GM12878 (cell line): ENCODE measurements at regions not wholly inside any gene's neighbourhood (a gene's known extent, or its start where the extent isn't known, plus 50 kb on each side); places are given as distances from the start of the nearest gene placed in this dataset.

Experiments
- ATAC-seq: fragments of 200-7000 bp; cut with Tn5 transposase; 3 replicates; pipeline ENCODE4 v1.9.1; 2020; ENCODE audit warnings: mild to moderate bottlenecking, moderate library complexity
- BruUV-seq: library from RNA; stranded (reverse); fragments of 400-500 nt; replicated peaks from 2 replicates; lab custom pipeline; 2021; lab: Mats Ljungman, UMichigan
- CTCF ChIA-PET: fragments of 300-600 bp; sonication (Branson Sonifier 250); formaldehyde crosslinking; extraction: SDS; loops from one replicate; lab custom pipeline; 2021; ENCODE audit warnings: inconsistent platforms; lab: Yijun Ruan, JAX
- POLR2A ChIA-PET: fragments of 350-600 bp; formaldehyde crosslinking; extraction: SDS; loops from one replicate; lab custom pipeline; 2021; ENCODE audit warnings: inconsistent platforms; lab: Charles Lee
- RAD21 ChIA-PET: fragments of 300-600 bp; sonication (Branson Sonifier 250); formaldehyde crosslinking; loops from one replicate; lab custom pipeline; 2023; ENCODE audit warnings: antibody characterized with exemption; ENCODE audit not compliant: unreplicated experiment; lab: Charles Lee
- SMC1A ChIA-PET: fragments of 300-600 bp; sonication (Branson Sonifier 250); formaldehyde crosslinking; loops from one replicate; lab custom pipeline; 2023; ENCODE audit not compliant: unreplicated experiment, uncharacterized antibody; lab: Charles Lee
- DNase-seq: peaks from one replicate; pipeline ENCODE4 v3.0.0-alpha.2; 2011; ENCODE audit warnings: low read depth, low spot score
- FAIRE-seq: peaks from 3 replicates; lab custom pipeline; 2011; peaks lifted over from hg19 to GRCh38; lab: Jason Lieb, UNC
- H2AFZ ChIP-seq: 2 replicates; pipeline ENCODE4 v1.6.0; 2011; ENCODE audit warnings: low read depth, low read length, control low read depth; ENCODE audit not compliant: control insufficient read depth
- H3K27ac ChIP-seq: 2 replicates; pipeline ENCODE4 v1.5.1; 2011; ENCODE audit warnings: control low read depth; ENCODE audit not compliant: control insufficient read depth, insufficient read depth
- H3K27me3 ChIP-seq, 2 experiments: replicated peaks in 1 of 2; 2 replicates each; pipeline versions ENCODE4 v1.6.0 to v1.6.1; 2011; ENCODE audit warnings: low read length in 1 of 2; ENCODE audit not compliant: control insufficient read depth in 2 of 2, insufficient read depth in 2 of 2
- H3K36me3 ChIP-seq, 2 experiments: 2 replicates each; pipeline ENCODE4 v1.5.1; 2011; ENCODE audit warnings: low read length in 1 of 2; ENCODE audit not compliant: control insufficient read depth in 2 of 2, insufficient read depth in 2 of 2
- H3K4me1 ChIP-seq: 2 replicates; pipeline ENCODE4 v1.6.1; 2011; ENCODE audit warnings: mild to moderate bottlenecking, low read length, moderate library complexity, mixed read lengths; ENCODE audit not compliant: control insufficient read depth, insufficient read depth
- H3K4me2 ChIP-seq: 2 replicates; pipeline ENCODE4 v1.6.0; 2011; ENCODE audit warnings: control low read depth; ENCODE audit not compliant: control insufficient read depth, insufficient read depth
- H3K4me3 ChIP-seq: fragments of 200-600 bp; sonication (generic); 2 replicates; pipeline ENCODE4 v1.5.1; 2016
- H3K79me2 ChIP-seq: 2 replicates; pipeline ENCODE4 v1.6.0; 2011; ENCODE audit warnings: low read length; ENCODE audit not compliant: control insufficient read depth, insufficient read depth
- H3K9ac ChIP-seq: 2 replicates; pipeline ENCODE4 v1.8.0; 2011; ENCODE audit warnings: low read length, control low read depth, mixed read lengths; ENCODE audit not compliant: control insufficient read depth, insufficient read depth
- H3K9me3 ChIP-seq: replicated peaks from 3 replicates; pipeline ENCODE4 v1.5.1; 2011; ENCODE audit warnings: mild to moderate bottlenecking, low read length; ENCODE audit not compliant: control insufficient read depth, insufficient read depth
- H4K20me1 ChIP-seq: 2 replicates; pipeline ENCODE4 v1.6.0; 2011; ENCODE audit not compliant: control insufficient read depth, insufficient read depth
- BACH1 ChIP-seq: fragments of 450-650 bp; IDR thresholded peaks from 2 replicates; pipeline ENCODE4 v1.6.1; 2017; ENCODE audit warnings: mild to moderate bottlenecking, borderline replicate concordance
- BMI1 ChIP-seq: fragments of 450-650 bp; IDR thresholded peaks from 2 replicates; pipeline ENCODE4 v1.6.1; 2016; ENCODE audit warnings: mild to moderate bottlenecking, moderate library complexity, borderline replicate concordance
- CBX3 ChIP-seq: fragments of 200-600 bp; sonication (generic); IDR thresholded peaks from 2 replicates; pipeline ENCODE4 v1.6.1; 2016; ENCODE audit warnings: low read depth, borderline replicate concordance
- EED ChIP-seq: sonication (generic); IDR thresholded peaks from 2 replicates; pipeline ENCODE4 v1.6.1; 2016; ENCODE audit warnings: antibody characterized with exemption, low read depth
- GATAD2B ChIP-seq: fragments of 450-650 bp; conservative IDR thresholded peaks from 2 replicates; pipeline ENCODE4 v1.6.1; 2017; ENCODE audit warnings: low read depth, mild to moderate bottlenecking, moderate library complexity
- NFIC ChIP-seq: IDR thresholded peaks from 2 replicates; pipeline ENCODE4 v1.6.1; 2012; ENCODE audit warnings: low read depth, mild to moderate bottlenecking, inconsistent platforms, low read length, moderate library complexity
- NR2C2 ChIP-seq: IDR thresholded peaks from 2 replicates; pipeline ENCODE4 v1.6.1; 2011; ENCODE audit warnings: borderline replicate concordance, low read depth; ENCODE audit not compliant: control insufficient read depth, insufficient read length
- SREBF1 ChIP-seq: IDR thresholded peaks from 2 replicates; pipeline ENCODE4 v1.6.1; 2012; ENCODE audit warnings: mild to moderate bottlenecking, low read length
- SREBF2 ChIP-seq: IDR thresholded peaks from 2 replicates; pipeline ENCODE4 v1.6.1; 2012; ENCODE audit warnings: mild to moderate bottlenecking, low read length
- SUZ12 ChIP-seq: fragments of 200-600 bp; sonication (generic); IDR thresholded peaks from one replicate; pipeline ENCODE4 v1.6.1; 2018; ENCODE audit warnings: antibody characterized with exemption, mild to moderate bottlenecking; ENCODE audit not compliant: unreplicated experiment
- TCF3 ChIP-seq: IDR thresholded peaks from 2 replicates; pipeline ENCODE4 v1.6.1; 2012; ENCODE audit warnings: low read depth, mild to moderate bottlenecking, low read length, borderline replicate concordance; ENCODE audit not compliant: insufficient read depth
- ZNF217 ChIP-seq: fragments of 450-650 bp; IDR thresholded peaks from 2 replicates; pipeline ENCODE4 v1.6.1; 2017; ENCODE audit warnings: antibody characterized with exemption, mild to moderate bottlenecking
- ZNF274 ChIP-seq: IDR thresholded peaks from one replicate; pipeline ENCODE4 v1.8.0; 2011; ENCODE audit not compliant: insufficient read length, insufficient read depth
- WGBS: methylation state at CpG from one replicate; pipeline ENCODE4 v1.1.6; 2016; ENCODE audit warnings: low lambda C conversion rate; ENCODE audit not compliant: insufficient replicate concordance, insufficient coverage; ENCODE audit errors: missing lambda C conversion rate; 5-methylcytosine and 5-hydroxymethylcytosine counted together
- in situ Hi-C: fragments of 300-500 bp; cut with MboI; formaldehyde crosslinking; loops from 9 replicates; pipeline ENCODE4 v1.14.3; 2018; ENCODE audit warnings: mixed read lengths
- intact Hi-C: fragments of 100-400 bp; cut with micrococcal nuclease; formaldehyde crosslinking; loops from one replicate; pipeline ENCODE4 v1.14.2; 2022; ENCODE audit not compliant: unreplicated experiment
- TF ChIP-seq, protein P1 (sequence below): IDR thresholded peaks from 2 replicates; pipeline ENCODE4 v1.6.1; 2011; ENCODE audit warnings: low read depth, mild to moderate bottlenecking, low read length, moderate library complexity, borderline replicate concordance; ENCODE audit errors: extremely low read depth
- TF ChIP-seq, protein P2 (sequence below): fragments of 450-650 bp; formaldehyde crosslinking; IDR thresholded peaks from 2 replicates; pipeline ENCODE4 v1.4.0; 2022; ENCODE audit warnings: mild to moderate bottlenecking, moderate library complexity
- TF ChIP-seq, protein P3 (sequence below): fragments of 450-650 bp; IDR thresholded peaks from 2 replicates; pipeline ENCODE4 v1.6.1; 2016; ENCODE audit warnings: mild to moderate bottlenecking, moderate library complexity, borderline replicate concordance

DNA sequence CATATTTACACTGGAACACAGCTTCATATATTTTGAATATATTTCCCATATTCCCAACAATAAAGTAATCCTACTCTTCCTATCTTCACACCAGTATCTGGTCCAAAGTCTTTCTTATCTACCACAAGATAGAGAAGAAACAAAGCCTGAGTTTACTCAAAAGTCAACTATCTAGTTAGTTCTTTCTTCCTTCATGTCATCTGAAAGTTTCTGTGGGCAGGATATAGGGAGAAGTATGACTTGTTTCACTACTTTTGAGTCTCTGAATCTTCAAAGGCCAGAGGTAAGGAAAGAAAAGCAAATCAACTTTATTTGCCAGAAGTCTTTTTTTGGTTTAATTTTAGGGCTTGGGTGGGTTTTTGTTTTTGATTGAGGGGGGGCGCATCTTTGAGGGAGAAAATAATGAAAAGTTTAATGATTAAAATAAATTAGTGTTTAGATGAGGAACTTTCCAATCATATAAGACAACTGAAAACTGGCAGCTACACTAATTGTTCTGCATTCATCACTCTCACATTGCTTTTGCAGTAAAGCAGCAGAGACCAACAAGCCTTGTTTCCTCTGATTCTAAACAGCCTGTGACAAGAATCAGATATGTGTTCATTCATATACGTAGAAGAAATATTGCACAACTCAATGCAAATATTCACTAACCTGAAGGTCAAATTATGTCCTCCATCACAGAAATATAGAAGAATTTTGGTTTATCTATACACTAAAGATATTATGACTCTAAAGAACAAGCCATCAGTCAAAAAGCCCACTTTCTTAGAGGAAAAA lies 421.4 kb downstream of the SHQ1 start:
- 0 out of 2 replicates have a peak overlapping the region, but pooled peaks have one; percentile 27 for H3K4me3 ChIP-seq
- H3K79me2 ChIP-seq, result peaks cover 38% of the 10 kb centered on the region
- RAD21 ChIA-PET, result interaction anchor here (1.0 to 1.5 kb wide), 4 partner anchors 12 to 551 kb away, joined by 3 to 4 read pairs (median 3); no protein-coding TSS in a partner anchor
- peaks cover 28% of the 10 kb centered on the region for H3K4me1 ChIP-seq
- peaks cover 4% of the 10 kb centered on the region for H4K20me1 ChIP-seq
- POLR2A ChIA-PET, result interaction anchor here (1.4 kb wide), 1 partner anchor 15 kb away, joined by 3 read pairs; no protein-coding TSS in a partner anchor
- ATAC-seq, result peak; percentile 76
- in situ Hi-C loops (no loop called here), intact Hi-C loops (loop anchor here (1.0 to 5.0 kb wide), 5 partner anchors 19 to 395 kb away; partner anchors contain the start of gene RYBP)
- WGBS, result 19% methylated on average over 2 of the region's 2 CpGs
- no TSS peak for BruUV-seq
- no peak for FAIRE-seq
- no peak for DNase-seq
- peak overlapping the region; percentile 37; the same call in 1 of the 2 replicates for H3K27ac ChIP-seq
- H3K9ac ChIP-seq, result no peak overlapping the region
- H3K36me3 ChIP-seq, result no peaks in the 10 kb centered on the region
- H3K27me3 ChIP-seq, result no peaks in the 10 kb centered on the region
- SMC1A ChIA-PET, result interaction anchor here (0.8 to 4.4 kb wide), 6 partner anchors 10 to 47 kb away, joined by 3 to 41 read pairs (median 3); no protein-coding TSS in a partner anchor
- no peaks in the 10 kb centered on the region; the same call in 1 of the 3 replicates for H3K9me3 ChIP-seq
- no peak overlapping the region for H2AFZ ChIP-seq
- CTCF ChIA-PET, result interaction anchor here (1.0 kb wide), 1 partner anchor 36 kb away, joined by 3 read pairs; no protein-coding TSS in a partner anchor
- H3K4me2 ChIP-seq, result peak overlapping the region; percentile 81
- no peak for TF ChIP-seq TCF3
- no peak for TF ChIP-seq SUZ12
- no peak for TF ChIP-seq GATAD2B
- TF ChIP-seq, protein P1, sequence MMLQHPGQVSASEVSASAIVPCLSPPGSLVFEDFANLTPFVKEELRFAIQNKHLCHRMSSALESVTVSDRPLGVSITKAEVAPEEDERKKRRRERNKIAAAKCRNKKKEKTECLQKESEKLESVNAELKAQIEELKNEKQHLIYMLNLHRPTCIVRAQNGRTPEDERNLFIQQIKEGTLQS, result no peak
- TF ChIP-seq EED, result peak; percentile 66
- no peak for TF ChIP-seq ZNF274
- no peak for TF ChIP-seq SREBF2
- TF ChIP-seq CBX3, result no peak
- TF ChIP-seq, protein P2, sequence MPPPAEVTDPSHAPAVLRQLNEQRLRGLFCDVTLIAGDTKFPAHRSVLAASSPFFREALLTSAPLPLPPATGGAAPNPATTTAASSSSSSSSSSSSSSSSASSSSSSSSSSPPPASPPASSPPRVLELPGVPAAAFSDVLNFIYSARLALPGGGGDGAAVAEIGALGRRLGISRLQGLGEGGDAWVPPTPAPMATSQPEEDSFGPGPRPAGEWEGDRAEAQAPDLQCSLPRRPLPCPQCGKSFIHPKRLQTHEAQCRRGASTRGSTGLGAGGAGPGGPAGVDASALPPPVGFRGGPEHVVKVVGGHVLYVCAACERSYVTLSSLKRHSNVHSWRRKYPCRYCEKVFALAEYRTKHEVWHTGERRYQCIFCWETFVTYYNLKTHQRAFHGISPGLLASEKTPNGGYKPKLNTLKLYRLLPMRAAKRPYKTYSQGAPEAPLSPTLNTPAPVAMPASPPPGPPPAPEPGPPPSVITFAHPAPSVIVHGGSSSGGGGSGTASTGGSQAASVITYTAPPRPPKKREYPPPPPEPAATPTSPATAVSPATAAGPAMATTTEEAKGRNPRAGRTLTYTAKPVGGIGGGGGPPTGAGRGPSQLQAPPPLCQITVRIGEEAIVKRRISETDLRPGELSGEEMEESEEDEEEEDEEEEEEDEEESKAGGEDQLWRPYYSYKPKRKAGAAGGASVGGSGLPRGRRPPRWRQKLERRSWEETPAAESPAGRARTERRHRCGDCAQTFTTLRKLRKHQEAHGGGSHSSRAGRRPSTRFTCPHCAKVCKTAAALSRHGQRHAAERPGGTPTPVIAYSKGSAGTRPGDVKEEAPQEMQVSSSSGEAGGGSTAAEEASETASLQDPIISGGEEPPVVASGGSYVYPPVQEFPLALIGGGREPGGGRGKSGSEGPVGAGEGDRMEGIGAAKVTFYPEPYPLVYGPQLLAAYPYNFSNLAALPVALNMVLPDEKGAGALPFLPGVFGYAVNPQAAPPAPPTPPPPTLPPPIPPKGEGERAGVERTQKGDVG, result no peak
- no peak for TF ChIP-seq BACH1
- TF ChIP-seq, protein P3, sequence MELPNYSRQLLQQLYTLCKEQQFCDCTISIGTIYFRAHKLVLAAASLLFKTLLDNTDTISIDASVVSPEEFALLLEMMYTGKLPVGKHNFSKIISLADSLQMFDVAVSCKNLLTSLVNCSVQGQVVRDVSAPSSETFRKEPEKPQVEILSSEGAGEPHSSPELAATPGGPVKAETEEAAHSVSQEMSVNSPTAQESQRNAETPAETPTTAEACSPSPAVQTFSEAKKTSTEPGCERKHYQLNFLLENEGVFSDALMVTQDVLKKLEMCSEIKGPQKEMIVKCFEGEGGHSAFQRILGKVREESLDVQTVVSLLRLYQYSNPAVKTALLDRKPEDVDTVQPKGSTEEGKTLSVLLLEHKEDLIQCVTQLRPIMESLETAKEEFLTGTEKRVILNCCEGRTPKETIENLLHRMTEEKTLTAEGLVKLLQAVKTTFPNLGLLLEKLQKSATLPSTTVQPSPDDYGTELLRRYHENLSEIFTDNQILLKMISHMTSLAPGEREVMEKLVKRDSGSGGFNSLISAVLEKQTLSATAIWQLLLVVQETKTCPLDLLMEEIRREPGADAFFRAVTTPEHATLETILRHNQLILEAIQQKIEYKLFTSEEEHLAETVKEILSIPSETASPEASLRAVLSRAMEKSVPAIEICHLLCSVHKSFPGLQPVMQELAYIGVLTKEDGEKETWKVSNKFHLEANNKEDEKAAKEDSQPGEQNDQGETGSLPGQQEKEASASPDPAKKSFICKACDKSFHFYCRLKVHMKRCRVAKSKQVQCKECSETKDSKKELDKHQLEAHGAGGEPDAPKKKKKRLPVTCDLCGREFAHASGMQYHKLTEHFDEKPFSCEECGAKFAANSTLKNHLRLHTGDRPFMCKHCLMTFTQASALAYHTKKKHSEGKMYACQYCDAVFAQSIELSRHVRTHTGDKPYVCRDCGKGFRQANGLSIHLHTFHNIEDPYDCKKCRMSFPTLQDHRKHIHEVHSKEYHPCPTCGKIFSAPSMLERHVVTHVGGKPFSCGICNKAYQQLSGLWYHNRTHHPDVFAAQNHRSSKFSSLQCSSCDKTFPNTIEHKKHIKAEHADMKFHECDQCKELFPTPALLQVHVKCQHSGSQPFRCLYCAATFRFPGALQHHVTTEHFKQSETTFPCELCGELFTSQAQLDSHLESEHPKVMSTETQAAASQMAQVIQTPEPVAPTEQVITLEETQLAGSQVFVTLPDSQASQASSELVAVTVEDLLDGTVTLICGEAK, result no peak
- no peak for TF ChIP-seq NR2C2
- 0 out of 2 replicates have a peak, but pooled peaks have one; percentile 46 for TF ChIP-seq ZNF217
- TF ChIP-seq SREBF1, result no peak
- TF ChIP-seq NFIC, result peak; percentile 95
- TF ChIP-seq BMI1, result no peak
